AG04449 (cell line): ENCODE measurements at regions not wholly inside any gene's neighbourhood (a gene's known extent, or its start where the extent isn't known, plus 50 kb on each side); places are given as distances from the start of the nearest gene placed in this dataset.
A peak's percentile ranks its signal among the peaks of the same experiment; 100 is the strongest.

ENCODE experiments used
- CTCF ChIA-PET: fragments of 350-600 bp; formaldehyde crosslinking; extraction: SDS; loops from one replicate; lab custom pipeline; 2021; ENCODE audit warnings: antibody characterized with exemption; lab: Yijun Ruan, JAX
- POLR2A ChIA-PET: fragments of 400-600, 350-600 bp; formaldehyde crosslinking; extraction: SDS; loops from one replicate; lab custom pipeline; 2020; ENCODE audit warnings: antibody characterized with exemption, inconsistent platforms; lab: Yijun Ruan, JAX
- DNase-seq: peaks from one replicate; pipeline ENCODE4 v3.0.0-alpha.2; 2010; ENCODE audit warnings: low read depth, low spot score
- H3K4me3 ChIP-seq: 2 replicates; pipeline ENCODE4 v1.5.1; 2011; ENCODE audit warnings: low read depth, mild to moderate bottlenecking, control low read depth, low read length
- TF ChIP-seq, protein P1 (sequence below): IDR thresholded peaks from one replicate; pipeline ENCODE4 v1.5.1; 2011; ENCODE audit warnings: mild to moderate bottlenecking, moderate library complexity, low read length, control low read depth, inconsistent platforms; ENCODE audit not compliant: insufficient read depth; ENCODE audit errors: missing control alignments

GRCh38 chr16:17843905-17844304 is 373.1 kb upstream of the XYLT1 start:
- CTCF ChIA-PET, result no interaction called here
- DNase-seq, result no peak
- POLR2A ChIA-PET, result no interaction called here
- H3K4me3 ChIP-seq, result no peak overlapping the region
- TF ChIP-seq, protein P1, sequence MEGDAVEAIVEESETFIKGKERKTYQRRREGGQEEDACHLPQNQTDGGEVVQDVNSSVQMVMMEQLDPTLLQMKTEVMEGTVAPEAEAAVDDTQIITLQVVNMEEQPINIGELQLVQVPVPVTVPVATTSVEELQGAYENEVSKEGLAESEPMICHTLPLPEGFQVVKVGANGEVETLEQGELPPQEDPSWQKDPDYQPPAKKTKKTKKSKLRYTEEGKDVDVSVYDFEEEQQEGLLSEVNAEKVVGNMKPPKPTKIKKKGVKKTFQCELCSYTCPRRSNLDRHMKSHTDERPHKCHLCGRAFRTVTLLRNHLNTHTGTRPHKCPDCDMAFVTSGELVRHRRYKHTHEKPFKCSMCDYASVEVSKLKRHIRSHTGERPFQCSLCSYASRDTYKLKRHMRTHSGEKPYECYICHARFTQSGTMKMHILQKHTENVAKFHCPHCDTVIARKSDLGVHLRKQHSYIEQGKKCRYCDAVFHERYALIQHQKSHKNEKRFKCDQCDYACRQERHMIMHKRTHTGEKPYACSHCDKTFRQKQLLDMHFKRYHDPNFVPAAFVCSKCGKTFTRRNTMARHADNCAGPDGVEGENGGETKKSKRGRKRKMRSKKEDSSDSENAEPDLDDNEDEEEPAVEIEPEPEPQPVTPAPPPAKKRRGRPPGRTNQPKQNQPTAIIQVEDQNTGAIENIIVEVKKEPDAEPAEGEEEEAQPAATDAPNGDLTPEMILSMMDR, result no peak

DNA sequence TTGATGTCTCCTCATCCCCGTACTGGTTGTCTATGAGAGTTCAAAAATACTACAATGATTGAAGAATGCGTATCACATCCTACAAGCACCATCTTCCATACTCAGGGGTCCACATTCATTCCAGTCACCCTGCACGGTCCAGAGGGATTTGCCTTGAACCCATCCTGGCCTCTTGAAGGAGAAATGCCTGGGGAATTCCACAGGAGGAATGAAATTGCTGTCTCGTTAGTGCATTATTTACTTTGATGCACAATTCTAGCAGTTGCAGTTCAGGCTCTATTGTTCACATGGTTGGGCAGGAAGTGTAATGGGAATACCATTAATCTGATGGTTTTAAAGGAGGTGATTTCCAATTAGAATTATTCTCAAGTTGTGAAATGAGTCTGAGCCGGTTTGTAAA is 369.1 kb upstream of the XYLT1 start:
- H3K4me3 ChIP-seq, result no peak overlapping the region
- CTCF ChIA-PET, result interaction anchor here (1.1 kb wide), 1 partner anchor 261 kb away, joined by 4 read pairs; no protein-coding TSS in a partner anchor
- DNase-seq, result no peak
- POLR2A ChIA-PET, result no interaction called here
- TF ChIP-seq, protein P1, result no peak

DNA sequence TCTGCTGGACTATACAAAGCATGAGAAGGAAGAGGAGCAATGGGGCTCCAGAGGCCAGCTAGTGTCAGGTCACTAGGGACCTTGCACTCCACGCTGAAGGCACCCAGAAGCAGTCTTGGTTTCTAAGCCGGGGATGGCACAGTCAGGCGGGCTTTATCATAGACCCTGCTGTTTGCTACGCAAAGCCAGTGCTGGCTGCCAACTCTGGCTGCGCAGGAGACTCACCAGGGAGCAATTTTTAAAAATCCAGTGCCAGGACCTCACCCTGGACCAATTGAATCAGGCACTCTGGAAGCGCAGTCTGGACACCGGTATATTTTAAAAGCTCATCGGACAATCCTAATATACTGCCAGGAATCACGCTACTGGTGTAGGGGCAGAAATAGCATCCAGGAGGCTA is 368.5 kb upstream of the XYLT1 start:
- ChIA-PET POLR2A (no interaction called here), CTCF (interaction anchor here (1.1 kb wide), 1 partner anchor 261 kb away, joined by 4 read pairs; no protein-coding TSS in a partner anchor)
- TF ChIP-seq, protein P1, result no peak
- no peak for DNase-seq
- H3K4me3 ChIP-seq, result no peak overlapping the region

DNA sequence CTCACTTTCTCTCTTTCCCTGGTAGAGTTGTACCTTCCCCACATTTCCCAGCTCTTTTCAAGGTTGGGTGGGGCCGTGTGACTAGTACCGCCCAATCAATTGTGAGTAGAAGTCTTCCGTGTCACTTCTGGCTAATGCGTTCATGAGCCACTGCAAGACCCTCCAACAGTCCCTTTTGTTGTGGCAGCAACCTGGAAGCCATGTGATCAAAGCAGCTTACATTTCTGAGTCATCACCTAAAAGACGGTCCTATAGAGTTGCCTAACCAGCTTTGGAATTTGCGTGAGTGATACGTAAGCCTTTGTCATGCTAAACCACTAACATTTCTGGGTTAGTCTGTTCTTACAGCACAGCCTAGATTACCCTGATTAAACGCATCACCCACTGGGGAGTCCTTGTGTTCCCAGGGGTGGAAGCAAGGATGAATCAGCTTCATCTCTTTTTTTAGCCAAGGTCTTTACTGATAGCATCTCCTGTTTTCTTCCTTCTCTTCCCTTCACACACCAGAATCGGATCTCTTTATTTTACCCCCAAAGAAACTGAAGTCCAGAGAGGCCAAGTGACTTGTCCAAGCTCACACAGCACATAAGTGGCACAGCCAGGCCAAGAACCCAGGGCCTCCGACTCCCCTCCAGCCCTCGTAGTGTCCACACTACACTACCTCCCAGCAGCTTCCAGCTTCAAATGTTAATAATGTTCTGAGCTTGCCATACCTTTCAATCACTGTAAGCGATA is 366.3 kb upstream of the XYLT1 start:
- TF ChIP-seq, protein P1, result no peak
- CTCF ChIA-PET, result interaction anchor here (1.2 to 1.7 kb wide), 2 partner anchors 9 to 15 kb away, joined by 4 read pairs; no protein-coding TSS in a partner anchor
- peak; percentile 96 for DNase-seq
- H3K4me3 ChIP-seq, result no peak overlapping the region
- POLR2A ChIA-PET, result interaction anchor here (0.6 kb wide), 2 partner anchors 326 to 366 kb away, joined by 3 to 4 read pairs; partner anchors contain the start of gene XYLT1

DNA sequence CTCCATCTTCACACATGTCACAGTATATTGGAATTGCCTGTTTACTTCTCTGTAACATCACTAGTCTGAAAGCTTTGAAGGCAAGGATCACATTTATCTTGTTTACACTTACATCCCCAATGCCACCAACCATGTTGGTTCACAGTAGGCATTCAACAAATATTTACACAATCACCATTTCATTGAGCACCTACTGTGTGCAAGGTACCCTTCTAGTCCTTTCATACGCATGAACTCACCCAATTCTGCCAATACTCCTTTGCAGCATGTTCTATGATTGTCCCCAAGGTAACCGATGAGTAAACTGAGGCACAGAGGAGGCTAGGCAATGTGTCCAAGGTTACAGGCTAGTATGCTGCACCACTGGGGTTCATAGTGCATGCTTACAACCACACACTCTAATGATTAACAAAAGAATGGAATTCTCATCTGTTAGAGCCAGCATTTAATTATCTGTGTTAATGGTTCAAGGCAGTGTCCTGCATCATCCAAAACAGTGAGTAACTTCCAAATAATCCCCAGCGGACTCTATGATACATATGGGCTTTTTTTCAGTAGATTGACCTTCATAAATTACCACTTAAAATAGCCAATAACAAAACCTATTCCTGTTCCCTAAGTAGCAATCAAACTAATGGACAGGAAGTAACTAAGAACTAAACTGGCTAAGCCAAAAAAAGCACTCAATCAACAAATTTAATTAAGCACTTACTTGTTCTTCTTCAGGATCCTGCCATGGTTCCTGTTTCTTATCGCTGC is 364.5 kb upstream of the XYLT1 start:
- TF ChIP-seq, protein P1, result no peak
- POLR2A ChIA-PET, result interaction anchor here (0.6 kb wide), 1 partner anchor 425 kb away, joined by 3 read pairs; no protein-coding TSS in a partner anchor
- no peak for DNase-seq
- CTCF ChIA-PET, result interaction anchor here (0.9 kb wide), 1 partner anchor 256 kb away, joined by 3 read pairs; no protein-coding TSS in a partner anchor
- no peak overlapping the region for H3K4me3 ChIP-seq

DNA sequence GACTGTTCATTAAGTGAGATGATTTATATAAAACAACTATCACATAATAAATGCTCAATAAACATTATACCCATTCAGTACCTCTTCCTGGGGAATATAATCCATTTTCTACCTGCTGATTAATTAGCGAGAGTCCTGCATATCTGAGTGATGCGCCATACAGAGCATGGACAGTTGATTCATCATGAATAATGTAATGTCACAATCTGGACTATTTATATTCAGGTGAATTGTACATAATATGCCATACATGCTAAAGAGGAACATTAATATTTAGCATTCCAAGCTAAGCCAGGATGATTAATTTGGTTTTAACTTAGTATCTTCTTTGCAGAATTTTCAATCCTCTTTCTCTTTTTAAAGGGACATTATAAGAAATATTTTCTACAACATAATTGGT is 362.0 kb upstream of the XYLT1 start:
- POLR2A ChIA-PET, result no interaction called here
- no peak for DNase-seq
- CTCF ChIA-PET, result interaction anchor here (0.7 kb wide), 1 partner anchor 12 kb away, joined by 3 read pairs; no protein-coding TSS in a partner anchor
- H3K4me3 ChIP-seq, result no peak overlapping the region
- TF ChIP-seq, protein P1, result no peak
